GM10266 (cell line): ENCODE measurements at regions not wholly inside any gene's neighbourhood (a gene's known extent, or its start where the extent isn't known, plus 50 kb on each side); places are given as distances from the start of the nearest gene placed in this dataset.
"Not testable (repeated sequence)": the region's sequence is repeated elsewhere in the genome, so short reads cannot be mapped to it uniquely, and the experiment has no call there.

ENCODE experiments used
- DNase-seq: peaks from one replicate; pipeline ENCODE4 v3.0.0; 2012; ENCODE audit errors: extremely low spot score
- CTCF ChIP-seq: IDR thresholded peaks from 2 replicates; pipeline ENCODE4 v1.5.1; 2012; ENCODE audit warnings: mild to moderate bottlenecking, low read depth; ENCODE audit not compliant: control insufficient read depth, insufficient read depth; ENCODE audit errors: missing control alignments

DNA sequence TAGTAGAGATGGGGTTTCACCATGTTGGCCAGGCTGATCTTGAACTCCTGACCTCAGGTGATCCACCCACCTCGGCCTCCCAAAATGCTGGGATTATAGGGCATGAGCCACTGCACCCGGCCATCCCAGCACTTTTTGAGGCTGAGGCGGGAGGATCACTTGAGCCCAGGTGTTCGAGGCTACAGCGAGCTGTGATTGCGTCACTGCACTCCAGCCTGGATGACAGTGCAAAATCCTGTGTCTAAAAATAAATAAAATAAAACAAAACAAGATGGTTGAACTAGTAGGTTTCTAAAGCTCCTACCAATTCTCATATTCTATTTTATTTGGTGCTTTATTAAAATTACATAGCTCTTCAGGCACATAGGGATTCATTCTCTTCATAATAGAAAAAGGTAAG, 890.3 kb upstream of the AUTS2 start:
- no peak for TF ChIP-seq CTCF
- DNase-seq = no peak

DNA sequence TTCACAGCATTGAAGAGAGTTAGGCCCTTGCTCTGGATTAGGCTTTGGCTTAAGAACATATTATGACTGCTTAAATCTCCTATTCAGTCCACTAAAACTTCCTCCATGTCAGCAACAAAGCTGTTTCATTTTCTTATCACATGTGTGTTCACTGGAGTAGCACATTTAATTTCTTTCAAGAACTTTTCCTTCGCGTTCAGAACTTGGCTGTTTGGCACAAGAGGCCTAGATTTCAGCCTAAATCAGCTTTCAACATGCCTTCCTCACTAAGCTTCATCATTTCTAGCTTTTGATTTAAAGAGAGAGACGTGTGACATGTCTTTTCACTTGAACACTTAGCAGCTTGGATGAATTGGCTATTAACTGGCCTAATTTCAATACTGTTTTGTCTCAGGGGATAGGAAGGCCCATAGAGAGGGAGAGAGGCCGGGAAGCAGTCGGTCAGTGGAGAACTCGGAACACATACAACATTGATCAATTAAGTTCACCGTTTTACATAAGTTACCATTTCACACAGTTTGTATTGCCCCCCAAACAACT, 885.2 kb upstream of the AUTS2 start:
- DNase-seq = no peak
- no peak for TF ChIP-seq CTCF

DNA sequence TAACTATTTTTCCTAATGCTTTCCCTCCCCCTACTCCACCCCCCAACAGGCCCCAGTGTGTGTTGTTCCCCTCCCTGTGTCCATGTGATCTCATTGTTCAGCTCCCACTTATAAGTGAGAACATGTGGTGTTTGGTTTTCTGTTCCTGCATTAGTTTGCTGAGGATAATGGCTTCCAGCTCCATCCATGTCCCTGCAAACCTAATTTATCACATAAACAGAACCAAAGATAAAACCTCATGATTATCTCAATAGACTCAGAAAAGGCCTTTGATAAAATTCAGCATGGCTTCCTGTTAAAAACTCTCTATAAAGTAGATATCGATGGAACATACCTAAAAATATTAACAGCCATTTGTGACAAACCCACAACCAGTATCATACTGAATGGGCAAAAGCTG, 884.1 kb upstream of the AUTS2 start:
- DNase-seq = not testable (repeated sequence)

DNA sequence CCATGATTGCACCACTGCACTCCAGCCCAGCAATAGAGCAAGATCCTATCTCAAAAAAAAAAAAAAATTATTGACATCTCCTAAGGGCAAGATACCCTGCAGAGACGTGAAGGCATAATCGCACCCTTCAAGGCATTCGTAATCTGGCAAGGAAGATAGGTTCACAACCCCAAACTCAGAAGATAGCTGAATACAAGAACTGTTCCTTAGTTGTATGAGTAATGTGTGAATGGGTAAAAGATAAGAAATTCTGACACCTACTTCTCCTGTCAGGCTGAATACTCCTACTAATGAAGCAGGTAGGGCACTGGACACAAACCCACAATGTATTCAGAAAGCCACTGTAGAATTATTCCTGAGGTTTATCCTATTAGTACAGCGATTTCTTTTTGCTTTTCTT, 882.4 kb upstream of the AUTS2 start:
- TF ChIP-seq CTCF = no peak

DNA sequence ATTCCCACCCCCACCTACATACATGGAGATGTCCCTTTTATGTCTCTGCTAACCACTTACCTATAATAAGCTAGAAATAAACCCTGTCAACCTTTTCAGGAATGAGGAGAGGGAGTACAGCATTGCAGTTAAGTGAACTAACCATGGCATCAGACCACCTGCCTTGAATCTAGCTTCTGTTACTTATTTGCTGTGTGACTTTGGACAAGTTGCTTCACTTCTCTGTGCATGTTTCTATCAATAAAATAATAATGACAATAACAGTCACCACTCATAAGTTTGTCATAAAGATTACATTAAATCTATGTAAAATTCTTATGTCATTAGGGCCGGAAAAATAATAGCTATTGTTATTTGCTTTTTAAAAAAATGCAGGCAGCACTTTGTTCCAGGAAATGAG, 881.1 kb upstream of the AUTS2 start:
- DNase-seq = no peak
- TF ChIP-seq CTCF = no peak

More for the DNA sequence above, 882.4 kb upstream of the AUTS2 start:
- DNase-seq = no peak

DNA sequence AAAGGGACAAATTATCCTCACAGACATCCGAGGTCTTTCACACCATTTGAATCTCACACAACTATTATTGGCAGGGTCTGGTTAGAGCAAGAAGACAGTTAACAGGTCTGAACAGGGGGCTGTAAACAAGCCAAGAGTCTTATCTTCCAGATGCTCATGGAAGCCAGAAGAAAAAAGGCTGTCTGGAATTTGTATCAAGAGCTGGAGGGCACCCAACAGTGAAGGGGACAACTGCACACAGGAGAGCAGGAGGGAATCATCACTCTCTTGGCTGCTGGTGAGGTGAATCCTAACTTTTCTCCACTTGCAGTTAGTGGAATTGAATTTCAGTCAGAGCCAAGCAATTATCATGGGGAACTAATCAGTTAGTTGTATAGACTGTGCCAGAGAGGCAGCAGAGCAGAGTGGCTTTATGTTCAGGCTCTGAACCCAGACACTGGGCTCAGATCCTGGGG, 880.2 kb upstream of the AUTS2 start:
- no peak for TF ChIP-seq CTCF
- no peak for DNase-seq

DNA sequence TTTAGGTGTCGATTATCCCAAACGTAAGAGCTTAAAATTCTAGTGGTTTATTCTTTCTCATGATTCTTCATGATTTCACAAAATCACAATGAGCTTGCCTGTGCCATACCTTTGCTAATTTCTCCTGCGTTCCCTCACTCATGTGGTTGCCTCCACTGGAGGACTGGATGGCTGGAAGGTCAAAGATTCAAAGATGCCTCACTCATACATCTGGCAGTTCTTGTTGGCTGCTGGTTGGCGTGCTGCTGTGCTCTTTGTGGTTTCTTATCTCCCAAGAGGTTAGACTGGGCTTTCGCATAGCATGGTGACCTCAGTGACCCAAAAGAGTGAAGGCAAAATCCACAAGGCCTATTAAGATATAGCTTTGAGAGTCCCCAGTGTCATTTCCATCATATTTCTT, 877.6 kb upstream of the AUTS2 start:
- TF ChIP-seq CTCF = no peak

GRCh38 chr7:68722044-68722443, 876.2 kb upstream of the AUTS2 start:
- no peak for TF ChIP-seq CTCF
- no peak for DNase-seq

More for the DNA sequence above, 877.6 kb upstream of the AUTS2 start:
- no peak for DNase-seq
